ENCODE measurements at regions not wholly inside any gene's neighbourhood (a gene's known extent, or its start where the extent isn't known, plus 50 kb on each side); places are given as distances from the start of the nearest gene placed in this dataset.

DNA sequence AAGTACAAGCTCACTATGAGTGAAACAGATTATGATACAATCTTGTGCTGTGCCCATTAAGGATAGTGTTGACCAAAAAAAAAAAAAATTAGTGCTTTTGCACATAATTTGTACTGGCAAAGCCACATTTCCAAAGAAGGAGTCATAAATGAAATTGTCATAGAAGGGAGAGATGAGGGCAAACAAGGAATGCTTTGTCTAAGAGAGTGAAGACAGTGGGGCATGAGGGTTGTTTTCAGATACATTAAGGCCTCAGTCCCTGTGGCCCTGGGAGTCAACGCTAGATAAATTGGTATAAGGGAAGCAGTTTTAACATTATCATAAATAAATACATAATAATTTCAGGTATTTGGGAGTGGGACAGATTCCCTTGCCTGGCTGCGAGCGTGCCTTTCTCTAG lies 267.5 kb upstream of the PRKCQ start:
- no peak for TF ChIP-seq EZH2phosphoT487 (IDR thresholded peaks at IDR 0.05; ENCODE audit: borderline replicate concordance)
- TF ChIP-seq, protein P1, sequence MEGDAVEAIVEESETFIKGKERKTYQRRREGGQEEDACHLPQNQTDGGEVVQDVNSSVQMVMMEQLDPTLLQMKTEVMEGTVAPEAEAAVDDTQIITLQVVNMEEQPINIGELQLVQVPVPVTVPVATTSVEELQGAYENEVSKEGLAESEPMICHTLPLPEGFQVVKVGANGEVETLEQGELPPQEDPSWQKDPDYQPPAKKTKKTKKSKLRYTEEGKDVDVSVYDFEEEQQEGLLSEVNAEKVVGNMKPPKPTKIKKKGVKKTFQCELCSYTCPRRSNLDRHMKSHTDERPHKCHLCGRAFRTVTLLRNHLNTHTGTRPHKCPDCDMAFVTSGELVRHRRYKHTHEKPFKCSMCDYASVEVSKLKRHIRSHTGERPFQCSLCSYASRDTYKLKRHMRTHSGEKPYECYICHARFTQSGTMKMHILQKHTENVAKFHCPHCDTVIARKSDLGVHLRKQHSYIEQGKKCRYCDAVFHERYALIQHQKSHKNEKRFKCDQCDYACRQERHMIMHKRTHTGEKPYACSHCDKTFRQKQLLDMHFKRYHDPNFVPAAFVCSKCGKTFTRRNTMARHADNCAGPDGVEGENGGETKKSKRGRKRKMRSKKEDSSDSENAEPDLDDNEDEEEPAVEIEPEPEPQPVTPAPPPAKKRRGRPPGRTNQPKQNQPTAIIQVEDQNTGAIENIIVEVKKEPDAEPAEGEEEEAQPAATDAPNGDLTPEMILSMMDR (conservative IDR thresholded peaks at IDR 0.05; ENCODE audit: low read length), result no peak

All from Loucy (cell line).